HG02642 (cell line): ENCODE measurements at regions not wholly inside any gene's neighbourhood (a gene's known extent, or its start where the extent isn't known, plus 50 kb on each side); places are given as distances from the start of the nearest gene placed in this dataset.

Source experiments
- ATAC-seq: cut with Tn5 transposase; IDR thresholded peaks from one replicate; pipeline ENCODE4 v1.9.1; 2021; ENCODE audit warnings: mild to moderate bottlenecking; ENCODE audit not compliant: unreplicated experiment, poor library complexity

DNA sequence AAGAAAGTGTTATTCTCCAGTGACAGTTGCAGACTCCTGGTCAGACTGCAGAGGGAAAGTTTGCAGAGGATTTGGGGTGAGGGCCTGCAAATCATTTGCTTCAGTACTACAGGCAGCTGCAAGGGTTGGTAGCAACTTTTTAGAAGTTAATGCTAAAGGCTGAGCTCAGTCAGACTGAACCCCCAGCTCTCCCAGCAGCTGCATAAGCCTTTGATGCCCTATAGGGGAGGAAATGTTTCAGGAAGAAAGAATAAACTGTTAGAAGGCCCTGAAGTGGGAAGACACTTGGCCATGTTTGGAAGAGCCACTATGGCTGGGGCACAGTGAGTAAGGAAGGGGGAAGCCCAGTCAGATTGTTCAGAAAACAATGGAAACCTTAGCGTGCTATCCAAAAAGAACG lies 383.6 kb downstream of the TTLL7 start:
- no peak for ATAC-seq

DNA sequence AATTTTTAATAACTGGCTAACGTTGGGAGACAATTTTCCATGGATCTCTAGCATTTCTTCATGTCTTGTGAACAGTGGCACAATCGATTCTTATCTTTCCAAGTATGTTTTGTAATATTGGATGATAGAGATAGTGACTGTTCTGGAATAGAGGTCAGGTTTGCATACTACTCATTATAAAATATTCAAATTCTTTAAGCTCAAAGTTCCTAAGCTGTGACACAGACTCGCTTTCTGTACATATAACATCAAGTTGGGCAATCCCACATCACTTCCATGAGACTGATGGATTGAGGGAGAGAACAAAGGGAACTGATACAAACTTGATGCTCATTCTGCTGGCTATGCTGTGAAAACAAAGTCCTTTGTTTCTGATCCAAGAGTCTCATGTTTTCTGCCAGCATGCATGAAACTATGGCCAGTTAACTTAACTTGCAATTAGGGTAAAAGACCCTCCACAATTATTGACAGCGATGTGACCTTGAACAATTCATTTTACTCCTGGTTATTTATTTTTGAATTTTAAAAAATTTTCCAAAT lies 392.4 kb downstream of the TTLL7 start:
- ATAC-seq = no peak

DNA sequence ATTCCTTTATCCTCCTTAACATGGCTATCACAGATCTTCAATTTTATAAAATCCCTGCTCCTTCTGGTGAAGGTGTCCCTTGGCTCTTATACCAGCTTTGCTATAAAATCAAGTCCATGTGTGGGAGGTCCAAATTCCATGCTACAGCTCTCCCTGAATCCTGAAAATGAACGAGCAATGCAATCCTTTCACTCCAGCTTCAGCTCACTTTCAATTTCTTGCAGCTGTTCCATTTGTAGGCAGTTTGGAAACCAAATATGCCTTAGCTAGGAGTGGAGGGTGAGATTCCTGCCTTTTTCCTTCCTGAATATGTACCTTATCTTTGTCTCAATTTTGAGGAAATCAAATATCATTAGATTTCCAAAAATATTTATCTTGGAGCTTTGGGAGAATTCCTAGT lies 402.6 kb downstream of the TTLL7 start:
- no peak for ATAC-seq

DNA sequence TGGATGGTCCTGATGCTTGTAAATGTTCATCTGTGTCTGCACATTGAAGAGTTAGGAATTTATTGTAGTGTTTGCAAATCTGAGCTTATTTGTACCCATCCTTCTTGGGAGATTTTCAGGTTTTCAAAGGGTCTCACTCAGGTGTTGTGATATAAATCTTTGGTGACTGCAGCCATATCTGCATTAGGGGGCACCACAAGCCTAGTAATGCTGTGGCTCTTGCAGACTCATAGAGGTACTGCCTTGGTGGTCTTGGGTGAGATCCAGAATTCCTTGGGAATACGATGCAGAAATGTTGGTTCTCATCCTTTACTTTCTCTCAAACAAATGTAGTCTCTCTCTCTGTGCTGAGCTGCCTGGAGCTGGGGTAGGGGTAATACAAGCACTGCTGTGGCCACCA lies 405.9 kb downstream of the TTLL7 start:
- ATAC-seq = no peak

DNA sequence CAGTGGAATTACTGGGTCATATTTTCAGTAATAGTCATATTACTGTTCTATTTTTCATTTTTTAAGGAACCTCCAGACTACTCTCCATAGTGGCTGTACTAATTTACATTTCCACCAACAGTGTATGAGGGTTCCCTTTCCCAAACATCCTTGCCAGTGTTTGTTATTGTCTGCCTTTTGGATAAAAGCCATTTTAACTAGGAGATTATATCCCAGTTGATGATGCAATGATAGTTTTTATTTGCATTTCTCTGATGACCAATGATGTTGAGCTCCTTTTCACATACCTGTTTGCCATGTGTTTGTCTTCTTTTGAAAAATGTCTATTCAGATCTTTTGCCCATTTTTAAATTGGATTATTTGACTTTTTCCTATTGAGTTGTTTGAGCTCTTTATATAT lies 410.8 kb downstream of the TTLL7 start:
- ATAC-seq = no peak

DNA sequence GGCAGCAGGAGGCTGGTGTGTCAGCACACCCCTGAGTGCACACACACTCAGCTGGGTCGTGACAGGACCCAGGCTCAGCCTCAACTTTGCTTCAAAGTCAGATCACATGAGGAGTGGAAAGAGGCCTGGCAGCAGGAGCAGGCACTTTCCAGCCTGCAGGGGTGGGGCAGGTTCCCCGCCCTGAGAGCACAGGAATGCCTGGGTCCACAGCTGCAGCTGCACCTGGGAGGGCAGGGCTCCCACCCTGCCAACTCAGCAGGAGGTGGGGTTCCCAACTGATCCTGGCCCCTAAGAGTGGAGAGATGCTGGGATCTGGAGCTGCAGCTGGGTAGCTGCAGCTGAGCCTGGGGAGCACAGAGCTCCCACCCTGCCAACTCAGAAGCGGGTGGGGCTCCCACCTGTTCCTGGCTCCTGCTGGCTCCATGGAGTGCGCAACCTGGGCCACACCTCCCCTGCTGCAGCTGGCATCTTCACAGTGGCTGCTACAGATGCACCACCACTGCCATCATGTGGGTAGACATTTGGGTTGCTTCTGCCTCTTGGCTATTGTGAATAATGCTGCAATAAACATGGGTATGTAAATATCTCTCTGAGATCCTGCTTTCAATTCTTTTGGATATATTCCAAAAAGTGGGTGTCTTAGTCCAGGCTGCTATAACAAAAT lies 415.4 kb downstream of the TTLL7 start:
- ATAC-seq = peak; percentile 58

DNA sequence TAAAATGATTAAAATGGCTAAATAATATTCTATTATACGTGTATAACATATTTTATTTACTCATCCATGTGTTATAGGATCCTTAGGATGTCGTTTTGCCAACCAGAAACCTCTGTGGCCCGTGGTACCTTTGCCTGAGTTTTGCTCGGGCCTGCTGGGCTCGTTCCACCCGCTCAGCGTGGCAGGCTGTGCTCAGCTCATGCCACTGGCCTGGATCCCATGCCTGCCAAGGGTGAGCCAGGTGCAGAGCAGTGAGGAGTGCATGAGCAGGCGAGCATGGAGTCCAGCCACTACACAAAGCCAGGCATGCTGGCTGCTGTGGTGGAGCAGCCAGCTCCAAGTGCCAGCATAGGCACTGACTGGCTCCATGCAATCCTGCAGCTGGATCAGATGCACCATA lies 417.2 kb downstream of the TTLL7 start:
- no peak for ATAC-seq

DNA sequence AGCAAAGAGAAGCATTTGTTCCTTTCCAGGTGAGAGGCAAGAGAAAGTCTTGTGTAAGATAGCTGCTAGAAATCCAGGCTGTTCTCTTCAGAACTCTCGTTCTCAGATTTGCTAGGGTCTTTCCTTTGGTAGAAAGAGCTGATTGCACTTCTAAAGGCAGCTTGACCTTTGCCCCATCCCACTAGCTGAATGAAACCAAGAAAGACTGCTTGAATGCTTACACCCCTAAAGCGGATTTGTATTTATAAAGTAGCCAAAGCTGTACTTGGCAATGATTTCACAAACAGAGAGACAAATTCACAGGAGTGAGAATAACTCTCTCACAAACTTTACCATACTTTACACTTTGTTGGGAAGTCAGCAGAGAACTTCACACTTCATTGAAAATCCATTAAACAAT lies 424.1 kb downstream of the TTLL7 start:
- ATAC-seq = no peak

DNA sequence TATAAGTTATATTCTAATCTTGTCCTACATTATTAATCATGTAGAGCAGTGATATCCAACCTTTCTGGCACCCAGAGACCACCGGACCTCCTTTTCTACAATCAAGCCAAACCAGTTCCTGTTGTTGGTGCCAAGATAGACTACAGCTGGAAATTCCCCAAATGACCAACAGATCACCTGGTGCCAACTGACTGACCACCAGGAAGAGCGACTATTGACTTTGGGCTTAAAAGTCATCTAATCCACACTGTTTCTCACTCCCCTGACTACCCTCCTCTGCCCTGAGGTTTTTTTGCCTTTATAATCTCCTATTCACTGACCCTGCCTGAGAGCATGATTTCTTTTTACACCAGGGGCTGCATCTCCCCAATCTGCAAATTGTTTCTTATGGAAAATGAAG lies 425.2 kb downstream of the TTLL7 start:
- no peak for ATAC-seq

DNA sequence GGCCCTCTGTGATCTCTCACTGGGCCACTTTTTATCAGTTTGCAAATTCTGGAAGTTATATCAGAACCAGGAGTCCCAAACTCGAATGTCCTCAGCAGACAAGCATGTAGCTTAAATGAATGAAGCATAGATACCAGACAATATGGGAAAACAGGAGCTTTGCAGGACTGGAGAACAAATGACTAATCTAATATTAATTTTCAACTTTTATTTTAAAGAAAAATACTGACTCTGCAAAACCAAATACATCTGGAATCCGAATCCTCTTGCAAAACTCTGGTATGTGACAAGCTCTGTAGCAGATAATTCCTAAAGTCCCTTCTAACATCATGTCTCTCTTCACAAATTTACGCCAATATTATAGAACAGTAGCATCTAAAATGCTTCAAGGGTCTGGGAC lies 427.4 kb downstream of the TTLL7 start:
- ATAC-seq = no peak

DNA sequence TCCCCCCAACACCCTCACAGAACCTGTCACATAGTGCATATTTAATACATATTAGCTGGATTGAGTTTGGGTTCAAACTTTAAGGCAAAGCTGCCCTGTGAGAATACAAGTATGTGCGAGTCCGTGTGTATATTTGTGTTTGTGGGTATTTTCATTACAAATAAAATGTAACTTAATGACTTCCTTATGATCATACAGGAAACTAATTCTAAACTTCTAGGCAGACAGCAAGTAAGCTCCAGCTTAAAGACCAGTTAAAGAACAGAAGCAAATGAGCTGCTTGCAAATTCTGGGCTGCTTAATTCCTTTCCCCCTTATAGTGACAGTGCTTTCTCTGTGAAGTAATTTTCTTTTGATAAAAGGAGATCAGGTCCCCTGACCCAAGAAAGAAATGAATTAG lies 437.6 kb downstream of the TTLL7 start:
- ATAC-seq = no peak

DNA sequence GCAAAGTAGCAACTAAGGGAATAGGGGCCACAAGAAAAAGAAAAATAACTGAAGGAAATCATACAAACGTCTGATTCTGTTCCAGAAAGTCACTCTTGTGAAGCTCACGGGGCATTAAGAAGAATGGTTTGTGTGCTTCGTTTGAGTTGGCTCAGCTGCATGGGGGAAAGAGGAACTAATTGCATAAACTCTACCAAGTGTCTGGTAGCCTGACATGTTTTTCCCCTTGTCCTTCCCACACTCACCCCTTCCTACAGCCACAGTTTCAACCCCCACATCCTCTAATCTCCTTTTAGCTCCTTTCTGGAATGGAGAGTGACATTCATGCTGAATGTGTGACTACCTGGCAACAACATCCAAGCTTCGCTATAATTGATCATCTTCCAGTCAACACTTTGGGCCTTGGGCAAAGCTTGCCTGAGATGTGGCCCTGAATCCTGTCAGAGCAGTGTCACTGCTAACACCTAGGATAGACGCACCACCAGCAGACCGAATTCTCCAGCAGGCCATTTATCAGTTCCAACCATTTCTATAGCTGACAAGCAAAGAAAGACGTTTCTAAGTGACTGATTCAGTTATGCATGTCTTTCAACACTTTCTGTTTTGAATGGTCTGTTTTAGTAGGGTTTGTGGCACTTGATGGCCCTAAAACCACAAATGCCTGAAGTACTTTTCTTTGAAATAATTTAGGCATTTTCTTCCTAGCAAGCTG lies 439.6 kb downstream of the TTLL7 start:
- ATAC-seq = no peak

DNA sequence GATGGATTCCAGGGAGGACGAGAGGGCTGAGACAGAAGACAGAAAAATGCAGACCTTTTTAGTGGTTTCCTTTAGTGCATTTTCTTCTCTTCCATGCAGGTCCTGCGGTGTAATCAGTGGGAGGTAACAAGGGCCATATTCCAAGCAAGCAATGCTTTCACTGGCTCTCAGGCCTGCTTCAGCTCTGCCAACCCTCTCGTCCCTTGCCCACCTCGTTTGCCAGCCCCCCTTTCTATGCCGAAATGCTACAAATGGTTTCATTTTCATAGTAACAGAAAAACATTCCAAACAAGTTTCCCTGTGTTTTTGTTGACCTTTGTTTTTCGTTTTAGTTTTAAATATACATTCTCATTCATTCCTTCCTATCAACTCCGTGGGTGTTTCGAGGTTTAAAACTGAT lies 443.1 kb downstream of the TTLL7 start:
- no peak for ATAC-seq

DNA sequence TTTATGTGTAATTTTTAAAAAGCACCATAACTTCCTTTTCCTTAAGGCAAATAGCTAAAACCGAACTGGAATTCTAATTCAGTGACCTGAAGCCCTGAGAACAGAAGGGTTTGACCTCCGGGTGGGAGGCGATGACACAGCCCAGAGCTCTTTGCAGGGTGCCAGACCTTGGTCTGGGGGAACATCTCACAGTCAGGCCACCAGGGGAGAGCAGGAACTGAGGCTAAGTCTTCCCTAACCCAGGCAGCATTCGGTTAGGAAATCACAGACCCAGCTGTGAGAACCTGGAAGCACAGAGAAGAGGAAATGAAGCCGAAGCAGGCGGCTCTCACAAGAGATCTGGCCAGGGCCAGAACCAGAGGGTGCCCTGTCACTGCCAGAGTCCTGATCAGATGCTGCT lies 444.8 kb downstream of the TTLL7 start:
- ATAC-seq = no peak

DNA sequence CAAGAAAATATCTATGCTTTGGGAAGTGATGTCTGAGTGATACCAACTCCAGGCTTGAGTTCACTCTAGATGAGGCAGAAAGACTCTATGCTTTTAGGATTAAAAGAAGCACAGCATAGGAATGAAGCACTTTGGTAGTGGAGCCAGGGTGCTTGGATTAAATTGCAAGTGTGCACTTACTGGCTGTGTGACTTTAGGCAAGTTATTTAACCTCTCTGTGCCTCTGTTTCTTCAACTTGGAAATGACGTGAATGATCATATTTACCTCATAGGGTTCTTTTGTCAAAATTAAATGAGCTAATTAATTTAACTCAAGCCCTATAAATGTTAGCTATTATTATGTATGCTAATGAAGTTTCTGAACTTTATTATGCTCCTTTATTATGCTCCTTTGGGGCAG lies 446.1 kb downstream of the TTLL7 start:
- ATAC-seq = no peak

DNA sequence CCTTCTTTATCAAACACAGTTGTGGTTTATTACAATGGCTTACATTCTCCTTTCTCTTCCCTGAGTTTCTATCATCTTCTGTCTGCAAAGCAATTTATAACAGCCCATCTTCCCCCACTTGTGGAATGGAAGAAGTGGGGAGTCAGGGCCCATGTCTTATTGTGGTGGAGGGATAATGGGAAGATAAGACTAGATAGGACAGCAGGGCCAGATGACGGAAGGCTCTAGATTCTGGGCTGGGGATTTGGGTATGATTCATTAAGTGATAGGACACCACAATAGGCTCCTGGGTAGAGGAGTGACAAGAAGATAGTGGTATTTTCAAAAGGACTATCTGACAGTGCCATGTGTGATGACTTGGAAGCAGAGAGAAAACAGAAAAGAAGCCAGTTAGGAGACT lies 450.6 kb downstream of the TTLL7 start:
- no peak for ATAC-seq

DNA sequence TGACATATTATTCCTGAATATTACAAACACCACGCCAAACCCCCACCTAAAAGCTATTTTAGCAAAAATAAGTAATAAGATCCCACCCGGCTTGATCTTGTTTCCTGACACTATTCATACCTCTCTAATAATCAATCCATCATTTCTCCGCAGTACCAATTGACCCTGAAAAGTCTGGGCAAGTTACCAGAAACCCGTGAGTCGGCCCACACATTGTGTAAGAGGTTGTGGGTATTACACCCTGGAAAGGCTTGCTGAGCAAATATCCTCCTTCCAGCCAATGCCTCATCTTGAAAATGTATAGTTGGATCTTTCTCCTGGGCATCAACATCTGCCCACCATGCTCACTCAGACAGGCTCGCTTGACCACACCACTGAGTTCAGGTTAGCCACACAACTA lies 451.0 kb downstream of the TTLL7 start:
- ATAC-seq = no peak

DNA sequence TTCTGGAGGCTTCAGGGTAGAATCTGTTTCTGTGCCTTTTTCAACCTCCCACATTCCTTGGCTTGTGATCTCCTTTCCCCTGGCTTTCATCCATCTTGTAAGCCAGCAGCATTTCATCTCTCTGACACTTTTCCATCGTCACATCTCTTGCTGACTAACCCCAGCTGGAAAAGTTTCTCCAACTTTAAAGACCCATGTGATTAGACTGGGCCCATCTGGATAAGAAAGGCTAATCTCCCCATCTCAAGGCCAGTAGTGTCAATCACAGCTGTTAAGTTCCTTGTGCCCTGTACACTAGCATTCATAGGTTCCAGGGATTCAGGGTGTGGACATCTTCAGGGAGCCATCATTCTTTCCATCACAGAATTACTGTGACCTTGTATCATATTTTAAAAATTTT lies 452.1 kb downstream of the TTLL7 start:
- ATAC-seq = no peak

DNA sequence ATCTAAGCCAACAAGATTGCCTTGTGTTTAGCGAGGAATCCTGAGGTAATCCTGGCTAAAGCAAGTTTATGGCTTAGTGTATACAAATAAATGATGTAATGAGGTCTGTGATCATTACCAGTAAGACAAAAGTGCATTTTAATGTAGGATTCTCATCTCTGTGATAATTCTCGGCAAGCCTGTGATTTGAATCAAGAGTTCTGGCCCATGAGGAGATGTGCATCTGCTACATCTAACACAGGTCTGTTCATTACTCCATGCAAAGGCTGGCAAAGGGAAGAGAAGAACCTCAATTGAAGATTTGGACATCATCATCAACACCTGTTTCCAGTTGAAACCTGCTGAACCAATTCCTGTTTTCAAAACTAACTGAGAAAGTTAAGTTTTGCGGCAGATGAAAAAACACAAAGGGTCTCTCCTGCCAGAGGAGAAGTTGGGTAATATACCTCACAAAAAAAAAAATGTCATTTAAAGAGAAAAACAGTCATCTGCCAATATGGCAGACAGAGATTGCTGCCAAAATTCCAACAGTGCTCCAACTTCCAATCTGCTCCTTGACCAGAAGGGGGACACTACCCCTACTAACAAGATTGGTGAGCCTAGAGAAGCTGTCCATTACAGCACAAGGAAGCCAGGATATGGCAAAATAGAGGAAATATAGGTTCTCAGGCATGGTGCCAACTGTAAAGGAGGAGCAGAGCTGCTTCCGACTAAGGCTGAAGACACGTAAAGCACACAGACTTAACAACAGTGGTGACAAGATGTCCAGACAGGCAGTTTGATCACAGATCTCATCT lies 453.7 kb downstream of the TTLL7 start:
- no peak for ATAC-seq

DNA sequence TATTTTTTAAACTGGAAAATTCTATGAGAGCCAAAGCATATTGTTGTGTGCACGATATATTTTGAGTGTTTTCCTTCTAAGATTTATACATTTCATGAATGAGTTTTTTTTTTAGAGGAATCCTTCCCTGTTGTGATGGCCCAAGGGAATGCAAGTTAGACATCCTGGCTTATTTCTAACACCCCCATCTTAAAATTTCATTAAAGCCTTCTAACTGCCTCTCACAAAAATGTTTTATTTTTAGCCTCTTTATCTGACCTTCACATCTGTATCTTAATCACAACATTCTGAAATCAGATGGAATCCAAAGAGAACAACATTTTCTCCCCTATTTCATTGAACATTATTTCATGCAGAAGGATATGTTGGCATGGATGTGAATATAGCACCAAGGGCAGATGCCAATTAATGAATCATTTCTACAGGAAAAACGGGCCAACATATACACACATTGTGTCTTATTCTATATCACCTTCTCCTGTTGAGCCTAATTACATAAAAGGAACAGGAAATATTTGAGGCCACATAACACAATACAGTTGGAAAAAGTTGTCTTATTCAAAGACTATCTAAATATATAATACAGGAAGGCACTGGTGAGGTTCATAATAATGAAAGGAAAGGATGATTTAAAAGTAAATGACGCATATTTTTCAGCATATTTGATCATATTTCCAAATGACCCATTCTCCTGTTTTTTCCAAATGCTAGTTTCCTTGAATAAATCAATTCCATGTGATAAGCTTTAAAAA lies 455.5 kb downstream of the TTLL7 start:
- ATAC-seq = no peak
